ENCODE measurements at regions not wholly inside any gene's neighbourhood (a gene's known extent, or its start where the extent isn't known, plus 50 kb on each side); places are given as distances from the start of the nearest gene placed in this dataset.

DNA sequence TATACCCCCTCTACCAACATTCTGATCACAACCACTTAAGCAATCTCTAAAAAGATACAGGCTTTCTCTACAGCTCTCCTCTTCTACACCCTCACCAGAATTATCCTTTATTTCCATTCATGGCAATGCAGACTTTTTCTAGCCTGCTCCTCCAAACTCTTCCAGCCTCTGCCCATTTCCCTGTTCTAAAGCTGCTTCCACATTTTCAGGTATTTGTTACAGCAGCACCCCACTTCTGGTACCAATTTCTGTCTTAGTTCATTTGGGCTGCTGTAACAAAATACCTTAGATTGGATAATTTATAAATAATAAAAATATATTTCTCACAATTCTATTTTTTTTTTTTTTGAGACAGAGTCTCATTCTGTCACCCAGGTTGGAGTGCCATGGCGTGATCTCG lies 53.0 kb upstream of the DNAH5 start:
- intact Hi-C loops (cut with micrococcal nuclease; ENCODE audit: unreplicated experiment): no loop called here

GRCh38 chr5:13994621-13995253 lies 50.2 kb upstream of the DNAH5 start:
- no peak for DNase-seq
- no peaks in the 10 kb centered on the region for H3K27me3 Mint-ChIP-seq (ENCODE audit: unreplicated experiment)
- CTCF ChIA-PET: no interaction called here
- H3K36me3 Mint-ChIP-seq (ENCODE audit: insufficient read depth, unreplicated experiment): no peaks in the 10 kb centered on the region
- H3K4me1 Mint-ChIP-seq (ENCODE audit: low read depth, unreplicated experiment): peaks cover 31% of the 10 kb centered on the region
- intact Hi-C loops (cut with micrococcal nuclease; ENCODE audit: unreplicated experiment): no loop called here
- no peak for TF ChIP-seq CTCF (IDR thresholded peaks at IDR 0.05; ENCODE audit: unreplicated experiment)
- H3K27ac Mint-ChIP-seq (ENCODE audit: unreplicated experiment): no peak overlapping the region
- BruUV-seq (replicated peaks): no TSS peak
- peaks cover 5% of the 10 kb centered on the region for H3K9me3 Mint-ChIP-seq (ENCODE audit: low read depth, unreplicated experiment)
- no peak overlapping the region for H3K4me3 Mint-ChIP-seq (ENCODE audit: low read depth, unreplicated experiment)

More for the DNA sequence above, 53.0 kb upstream of the DNAH5 start:
- Mint-ChIP-seq H3K9me3 (ENCODE audit: low read depth, unreplicated experiment) (peaks cover 5% of the 10 kb centered on the region), H3K27me3 (ENCODE audit: unreplicated experiment) (no peaks in the 10 kb centered on the region), H3K4me1 (ENCODE audit: low read depth, unreplicated experiment) (peaks cover 14% of the 10 kb centered on the region), H3K27ac (ENCODE audit: unreplicated experiment) (no peak overlapping the region), H3K4me3 (ENCODE audit: low read depth, unreplicated experiment) (no peak overlapping the region), H3K36me3 (ENCODE audit: insufficient read depth, unreplicated experiment) (no peaks in the 10 kb centered on the region)
- DNase-seq: no peak
- no TSS peak for BruUV-seq (replicated peaks)
- no peak for TF ChIP-seq CTCF (IDR thresholded peaks at IDR 0.05; ENCODE audit: unreplicated experiment)
- CTCF ChIA-PET: no interaction called here
